ENCODE measurements at regions not wholly inside any gene's neighbourhood (a gene's known extent, or its start where the extent isn't known, plus 50 kb on each side); places are given as distances from the start of the nearest gene placed in this dataset.
"Not testable (repeated sequence)": the region's sequence is repeated elsewhere in the genome, so short reads cannot be mapped to it uniquely, and the experiment has no call there.

- DNase-seq (ENCODE audit: low spot score), result no peak
- intact Hi-C loops (cut with micrococcal nuclease), result no loop called here
- Mint-ChIP-seq H3K36me3 (ENCODE audit: low read depth) (no peaks in the 10 kb centered on the region), H3K27me3 (ENCODE audit: low read depth) (no peaks in the 10 kb centered on the region), H3K27ac (no peak overlapping the region), H3K9me3 (peaks cover 13% of the 10 kb centered on the region), H3K4me1 (ENCODE audit: low read depth) (no peaks in the 10 kb centered on the region), H3K4me3 (ENCODE audit: low read depth) (no peak overlapping the region)
Measured at GRCh38 chr4:58413849-58414248, 1303.7 kb upstream of the IGFBP7 start.

GRCh38 chr4:58411904-58412303 is 1301.7 kb upstream of the IGFBP7 start:
- DNase-seq (ENCODE audit: low spot score), result no peak
- intact Hi-C loops (cut with micrococcal nuclease), result no loop called here
- Mint-ChIP-seq H3K9me3 (peaks cover 13% of the 10 kb centered on the region), H3K36me3 (ENCODE audit: low read depth) (no peaks in the 10 kb centered on the region), H3K27me3 (ENCODE audit: low read depth) (no peaks in the 10 kb centered on the region), H3K4me3 (ENCODE audit: low read depth) (no peak overlapping the region), H3K4me1 (ENCODE audit: low read depth) (no peaks in the 10 kb centered on the region), H3K27ac (no peak overlapping the region)

GRCh38 chr4:58406762-58407161 is 1296.6 kb upstream of the IGFBP7 start:
- no peak overlapping the region for H3K4me3 Mint-ChIP-seq (ENCODE audit: low read depth)
- intact Hi-C loops (cut with micrococcal nuclease), result no loop called here
- no peaks in the 10 kb centered on the region for H3K27me3 Mint-ChIP-seq (ENCODE audit: low read depth)
- H3K9me3 Mint-ChIP-seq, result peaks cover 22% of the 10 kb centered on the region
- DNase-seq (ENCODE audit: low spot score), result no peak
- H3K4me1 Mint-ChIP-seq (ENCODE audit: low read depth), result no peaks in the 10 kb centered on the region
- no peak overlapping the region for H3K27ac Mint-ChIP-seq
- H3K36me3 Mint-ChIP-seq (ENCODE audit: low read depth), result no peaks in the 10 kb centered on the region

- H3K36me3 Mint-ChIP-seq (ENCODE audit: low read depth), result no peaks in the 10 kb centered on the region
- no peak for DNase-seq (ENCODE audit: low spot score)
- H3K27me3 Mint-ChIP-seq (ENCODE audit: low read depth), result no peaks in the 10 kb centered on the region
- no peak overlapping the region for H3K27ac Mint-ChIP-seq
- H3K4me3 Mint-ChIP-seq (ENCODE audit: low read depth), result no peak overlapping the region
- intact Hi-C loops (cut with micrococcal nuclease), result no loop called here
- H3K9me3 Mint-ChIP-seq, result peaks cover 41% of the 10 kb centered on the region
- H3K4me1 Mint-ChIP-seq (ENCODE audit: low read depth), result no peaks in the 10 kb centered on the region
Measured at GRCh38 chr4:58368221-58368620, 1258.0 kb upstream of the IGFBP7 start.

GRCh38 chr4:58360354-58361133 is 1250.4 kb upstream of the IGFBP7 start:
- intact Hi-C loops (cut with micrococcal nuclease), result no loop called here
- no peaks in the 10 kb centered on the region for H3K4me1 Mint-ChIP-seq (ENCODE audit: low read depth)

GRCh38 chr4:58359590-58359989 is 1249.4 kb upstream of the IGFBP7 start:
- peaks cover 58% of the 10 kb centered on the region for H3K9me3 Mint-ChIP-seq
- H3K4me3 Mint-ChIP-seq (ENCODE audit: low read depth), result no peak overlapping the region
- no peaks in the 10 kb centered on the region for H3K4me1 Mint-ChIP-seq (ENCODE audit: low read depth)
- no peak overlapping the region for H3K27ac Mint-ChIP-seq
- no peaks in the 10 kb centered on the region for H3K27me3 Mint-ChIP-seq (ENCODE audit: low read depth)
- no peaks in the 10 kb centered on the region for H3K36me3 Mint-ChIP-seq (ENCODE audit: low read depth)
- intact Hi-C loops (cut with micrococcal nuclease), result no loop called here
- DNase-seq (ENCODE audit: low spot score), result no peak

More at GRCh38 chr4:58360354-58361133, 1250.4 kb upstream of the IGFBP7 start:
- H3K27ac Mint-ChIP-seq, result no peak overlapping the region
- H3K9me3 Mint-ChIP-seq, result peaks cover 58% of the 10 kb centered on the region
- H3K4me3 Mint-ChIP-seq (ENCODE audit: low read depth), result no peak overlapping the region
- no peak for DNase-seq (ENCODE audit: low spot score)
- no peaks in the 10 kb centered on the region for H3K36me3 Mint-ChIP-seq (ENCODE audit: low read depth)
- H3K27me3 Mint-ChIP-seq (ENCODE audit: low read depth), result no peaks in the 10 kb centered on the region

- no peak overlapping the region for H3K27ac Mint-ChIP-seq
- no peak for DNase-seq (ENCODE audit: low spot score)
Measured at GRCh38 chr4:58357947-58358346, 1247.8 kb upstream of the IGFBP7 start.

GRCh38 chr4:58325070-58325469 is 1214.9 kb upstream of the IGFBP7 start:
- intact Hi-C loops (cut with micrococcal nuclease), result no loop called here
- H3K27me3 Mint-ChIP-seq (ENCODE audit: low read depth), result no peaks in the 10 kb centered on the region
- H3K27ac Mint-ChIP-seq, result no peak overlapping the region
- no peaks in the 10 kb centered on the region for H3K4me1 Mint-ChIP-seq (ENCODE audit: low read depth)
- no peaks in the 10 kb centered on the region for H3K36me3 Mint-ChIP-seq (ENCODE audit: low read depth)
- H3K4me3 Mint-ChIP-seq (ENCODE audit: low read depth), result no peak overlapping the region
- DNase-seq (ENCODE audit: low spot score), result no peak
- peaks cover 9% of the 10 kb centered on the region for H3K9me3 Mint-ChIP-seq

More at GRCh38 chr4:58357947-58358346, 1247.8 kb upstream of the IGFBP7 start:
- Mint-ChIP-seq H3K36me3 (ENCODE audit: low read depth) (no peaks in the 10 kb centered on the region), H3K9me3 (peaks cover 53% of the 10 kb centered on the region), H3K27me3 (ENCODE audit: low read depth) (no peaks in the 10 kb centered on the region), H3K4me3 (ENCODE audit: low read depth) (no peak overlapping the region), H3K4me1 (ENCODE audit: low read depth) (no peaks in the 10 kb centered on the region)
- intact Hi-C loops (cut with micrococcal nuclease), result no loop called here

- intact Hi-C loops (cut with micrococcal nuclease), result no loop called here
- Mint-ChIP-seq H3K9me3 (peaks cover 20% of the 10 kb centered on the region), H3K4me3 (ENCODE audit: low read depth) (no peak overlapping the region), H3K36me3 (ENCODE audit: low read depth) (no peaks in the 10 kb centered on the region), H3K27me3 (ENCODE audit: low read depth) (no peaks in the 10 kb centered on the region), H3K4me1 (ENCODE audit: low read depth) (no peaks in the 10 kb centered on the region), H3K27ac (no peak overlapping the region)
- DNase-seq (ENCODE audit: low spot score), result no peak
Measured at GRCh38 chr4:58313444-58313843, 1203.3 kb upstream of the IGFBP7 start.

- H3K27me3 Mint-ChIP-seq (ENCODE audit: low read depth), result no peaks in the 10 kb centered on the region
- no peak for DNase-seq (ENCODE audit: low spot score)
- intact Hi-C loops (cut with micrococcal nuclease), result no loop called here
- peaks cover 18% of the 10 kb centered on the region for H3K9me3 Mint-ChIP-seq
- no peaks in the 10 kb centered on the region for H3K36me3 Mint-ChIP-seq (ENCODE audit: low read depth)
- no peak overlapping the region for H3K4me3 Mint-ChIP-seq (ENCODE audit: low read depth)
- no peak overlapping the region for H3K27ac Mint-ChIP-seq
- H3K4me1 Mint-ChIP-seq (ENCODE audit: low read depth), result no peaks in the 10 kb centered on the region
Measured at GRCh38 chr4:58303456-58303855, 1193.3 kb upstream of the IGFBP7 start.

- no peak for DNase-seq (ENCODE audit: low spot score)
- Mint-ChIP-seq H3K4me3 (ENCODE audit: low read depth) (no peak overlapping the region), H3K27me3 (ENCODE audit: low read depth) (no peaks in the 10 kb centered on the region), H3K9me3 (peaks cover 24% of the 10 kb centered on the region), H3K4me1 (ENCODE audit: low read depth) (no peaks in the 10 kb centered on the region), H3K36me3 (ENCODE audit: low read depth) (no peaks in the 10 kb centered on the region), H3K27ac (no peak overlapping the region)
- intact Hi-C loops (cut with micrococcal nuclease), result no loop called here
Measured at GRCh38 chr4:58301376-58301999, 1191.3 kb upstream of the IGFBP7 start.

GRCh38 chr4:58286335-58286734 is 1176.2 kb upstream of the IGFBP7 start:
- no peaks in the 10 kb centered on the region for H3K36me3 Mint-ChIP-seq (ENCODE audit: low read depth)
- DNase-seq (ENCODE audit: low spot score), result no peak
- H3K27me3 Mint-ChIP-seq (ENCODE audit: low read depth), result no peaks in the 10 kb centered on the region
- peaks cover 14% of the 10 kb centered on the region for H3K9me3 Mint-ChIP-seq
- no peak overlapping the region for H3K4me3 Mint-ChIP-seq (ENCODE audit: low read depth)
- intact Hi-C loops (cut with micrococcal nuclease), result no loop called here
- no peak overlapping the region for H3K27ac Mint-ChIP-seq
- no peaks in the 10 kb centered on the region for H3K4me1 Mint-ChIP-seq (ENCODE audit: low read depth)

GRCh38 chr4:58280928-58281327 is 1170.7 kb upstream of the IGFBP7 start:
- H3K36me3 Mint-ChIP-seq (ENCODE audit: low read depth); H3K4me1 Mint-ChIP-seq (ENCODE audit: low read depth); H3K27ac Mint-ChIP-seq; H3K4me3 Mint-ChIP-seq (ENCODE audit: low read depth); H3K27me3 Mint-ChIP-seq (ENCODE audit: low read depth); DNase-seq (ENCODE audit: low spot score); intact Hi-C loops (cut with micrococcal nuclease): not testable (repeated sequence)
- H3K9me3 Mint-ChIP-seq, result peaks cover 13% of the 10 kb centered on the region
